Parathyroid adenoma (tissue), 2 donors: ENCODE measurements at regions not wholly inside any gene's neighbourhood (a gene's known extent, or its start where the extent isn't known, plus 50 kb on each side); places are given as distances from the start of the nearest gene placed in this dataset.

Experiments used
- H2AFZ ChIP-seq: fragments of 300-600 bp; sonication (generic); one replicate; pipeline ENCODE4 v1.7.0; 2017; ENCODE audit warnings: antibody characterized with exemption, mild to moderate bottlenecking
- H3K27ac ChIP-seq: fragments of 300-600 bp; sonication (generic); one replicate; pipeline ENCODE4 v1.7.0; 2017
- H3K27me3 ChIP-seq: fragments of 300-600 bp; sonication (generic); one replicate; pipeline ENCODE4 v1.7.0; 2017; ENCODE audit warnings: low read length; ENCODE audit not compliant: control insufficient read depth, insufficient read depth
- H3K36me3 ChIP-seq: fragments of 300-600 bp; sonication (generic); one replicate; pipeline ENCODE4 v1.7.0; 2017; ENCODE audit warnings: low read length; ENCODE audit not compliant: control insufficient read depth, insufficient read depth
- H3K4me1 ChIP-seq: fragments of 300-600 bp; sonication (generic); one replicate; pipeline ENCODE4 v1.7.0; 2017; ENCODE audit warnings: control low read depth
- H3K4me2 ChIP-seq: fragments of 300-600 bp; sonication (generic); one replicate; pipeline ENCODE4 v1.7.0; 2017; ENCODE audit warnings: low read length
- H3K4me3 ChIP-seq: fragments of 300-600 bp; sonication (generic); one replicate; pipeline ENCODE4 v1.7.0; 2017; ENCODE audit warnings: low read depth, low read length
- H3K79me2 ChIP-seq: fragments of 300-600 bp; sonication (generic); one replicate; pipeline ENCODE4 v1.7.0; 2017; ENCODE audit warnings: control low read depth
- H3K9ac ChIP-seq: fragments of 300-600 bp; sonication (generic); one replicate; pipeline ENCODE4 v1.7.0; 2017; ENCODE audit warnings: mild to moderate bottlenecking
- H3K9me3 ChIP-seq: fragments of 300-600 bp; sonication (generic); one replicate; pipeline ENCODE4 v1.7.0; 2017; ENCODE audit warnings: low read length; ENCODE audit not compliant: control insufficient read depth
- TF ChIP-seq, protein P1 (sequence below): fragments of 300-600 bp; sonication (generic); IDR thresholded peaks from one replicate; pipeline ENCODE4 v1.7.0; 2017; ENCODE audit warnings: antibody characterized with exemption, mild to moderate bottlenecking
- donor health status: primary hyperparathyroidism.

DNA sequence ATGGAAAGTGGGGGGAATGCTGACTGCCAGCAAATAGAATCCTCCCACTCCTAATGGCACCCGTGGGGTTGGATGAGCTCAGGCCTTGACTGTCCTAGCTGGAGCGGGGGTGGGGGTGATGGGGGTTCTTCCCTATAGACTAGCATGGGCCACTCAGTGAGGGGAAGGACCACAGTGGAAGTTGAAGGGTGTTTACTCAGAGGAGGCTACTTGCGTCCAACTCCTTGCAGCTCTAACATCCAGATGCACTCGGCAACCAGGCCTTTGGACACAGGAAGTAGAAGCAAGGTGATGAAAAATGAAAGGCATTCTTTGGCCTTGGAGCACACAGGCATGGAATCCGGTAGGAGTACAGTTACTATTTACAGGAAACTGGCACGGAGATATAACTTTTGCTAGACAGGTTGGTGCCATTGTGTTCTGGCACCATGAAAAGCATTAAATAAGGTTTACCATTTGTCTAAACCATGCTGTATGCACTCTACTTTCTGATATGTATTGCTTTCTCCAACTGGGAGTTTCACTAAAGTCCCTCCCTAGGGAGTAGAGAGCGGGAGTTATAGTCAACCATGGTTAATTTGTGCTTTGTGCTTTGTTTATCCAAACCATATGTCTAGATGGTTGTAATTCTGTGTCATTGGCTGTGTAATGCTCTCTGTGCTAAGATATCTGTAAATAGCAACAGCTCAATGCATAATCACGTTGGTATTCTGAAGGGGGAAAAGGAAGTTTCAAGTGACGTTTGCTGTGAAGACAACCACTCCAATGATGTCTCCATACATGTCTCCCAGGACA is 125.3 kb downstream of the TSHZ3 start:
- H3K4me2 ChIP-seq: no peak overlapping the region
- no peak overlapping the region for H3K9ac ChIP-seq
- TF ChIP-seq, protein P1, sequence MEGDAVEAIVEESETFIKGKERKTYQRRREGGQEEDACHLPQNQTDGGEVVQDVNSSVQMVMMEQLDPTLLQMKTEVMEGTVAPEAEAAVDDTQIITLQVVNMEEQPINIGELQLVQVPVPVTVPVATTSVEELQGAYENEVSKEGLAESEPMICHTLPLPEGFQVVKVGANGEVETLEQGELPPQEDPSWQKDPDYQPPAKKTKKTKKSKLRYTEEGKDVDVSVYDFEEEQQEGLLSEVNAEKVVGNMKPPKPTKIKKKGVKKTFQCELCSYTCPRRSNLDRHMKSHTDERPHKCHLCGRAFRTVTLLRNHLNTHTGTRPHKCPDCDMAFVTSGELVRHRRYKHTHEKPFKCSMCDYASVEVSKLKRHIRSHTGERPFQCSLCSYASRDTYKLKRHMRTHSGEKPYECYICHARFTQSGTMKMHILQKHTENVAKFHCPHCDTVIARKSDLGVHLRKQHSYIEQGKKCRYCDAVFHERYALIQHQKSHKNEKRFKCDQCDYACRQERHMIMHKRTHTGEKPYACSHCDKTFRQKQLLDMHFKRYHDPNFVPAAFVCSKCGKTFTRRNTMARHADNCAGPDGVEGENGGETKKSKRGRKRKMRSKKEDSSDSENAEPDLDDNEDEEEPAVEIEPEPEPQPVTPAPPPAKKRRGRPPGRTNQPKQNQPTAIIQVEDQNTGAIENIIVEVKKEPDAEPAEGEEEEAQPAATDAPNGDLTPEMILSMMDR: no peak
- no peak overlapping the region for H3K4me3 ChIP-seq
- H3K27ac ChIP-seq: no peak overlapping the region
- no peaks in the 10 kb centered on the region for H3K36me3 ChIP-seq
- H2AFZ ChIP-seq: no peak overlapping the region
- H3K79me2 ChIP-seq: no peaks in the 10 kb centered on the region
- no peaks in the 10 kb centered on the region for H3K27me3 ChIP-seq
- no peaks in the 10 kb centered on the region for H3K9me3 ChIP-seq
- no peaks in the 10 kb centered on the region for H3K4me1 ChIP-seq

DNA sequence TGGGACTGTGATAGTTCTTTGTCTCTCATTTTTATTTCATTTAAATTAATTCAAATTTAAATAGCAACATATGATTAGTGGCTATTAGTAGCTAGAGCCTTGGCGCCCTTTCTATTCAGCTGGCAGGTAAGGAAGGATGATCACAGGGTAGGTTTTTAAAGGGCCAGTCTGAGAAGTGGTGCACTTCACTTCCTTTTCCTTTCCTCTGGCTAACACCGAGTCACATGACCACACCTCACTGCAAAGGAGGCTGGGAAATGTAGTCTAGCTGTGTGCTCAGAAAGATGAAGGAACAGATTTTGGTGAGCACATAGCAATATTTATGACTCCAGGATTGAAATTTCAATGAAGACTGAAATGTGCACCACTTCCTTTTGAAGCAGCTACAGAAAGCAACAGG is 128.7 kb downstream of the TSHZ3 start:
- Histone ChIP-seq H3K27ac (no peak overlapping the region), H3K4me3 (no peak overlapping the region), H3K36me3 (no peaks in the 10 kb centered on the region), H3K27me3 (no peaks in the 10 kb centered on the region), H3K79me2 (no peaks in the 10 kb centered on the region), H3K4me2 (no peak overlapping the region), H3K4me1 (no peaks in the 10 kb centered on the region), H3K9ac (no peak overlapping the region), H2AFZ (no peak overlapping the region), H3K9me3 (no peaks in the 10 kb centered on the region)
- TF ChIP-seq, protein P1: no peak

DNA sequence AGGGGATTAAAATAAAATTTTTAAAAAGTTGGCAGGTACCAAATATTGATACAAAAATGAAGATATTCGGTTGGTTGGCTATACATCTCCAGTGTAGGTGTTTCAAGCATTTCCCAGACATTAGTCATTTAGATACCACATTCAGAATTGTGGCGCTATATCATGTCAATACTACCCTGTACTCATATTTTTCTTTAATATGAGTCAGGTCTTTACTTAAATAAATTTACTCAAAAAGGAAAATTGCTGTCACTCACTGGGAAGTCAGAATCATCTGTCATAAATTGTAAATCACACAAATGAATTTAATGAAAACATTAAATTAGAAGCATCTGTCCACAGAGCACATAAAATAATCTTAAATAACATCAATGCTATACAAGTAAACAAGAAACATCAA is 134.2 kb downstream of the TSHZ3 start:
- no peak overlapping the region for H3K9ac ChIP-seq
- no peak overlapping the region for H3K4me3 ChIP-seq
- H3K4me2 ChIP-seq: no peak overlapping the region
- H3K4me1 ChIP-seq: no peaks in the 10 kb centered on the region
- no peak overlapping the region for H3K27ac ChIP-seq
- H2AFZ ChIP-seq: no peak overlapping the region
- H3K9me3 ChIP-seq: no peaks in the 10 kb centered on the region
- no peaks in the 10 kb centered on the region for H3K36me3 ChIP-seq
- TF ChIP-seq, protein P1: no peak
- H3K79me2 ChIP-seq: no peaks in the 10 kb centered on the region
- no peaks in the 10 kb centered on the region for H3K27me3 ChIP-seq

DNA sequence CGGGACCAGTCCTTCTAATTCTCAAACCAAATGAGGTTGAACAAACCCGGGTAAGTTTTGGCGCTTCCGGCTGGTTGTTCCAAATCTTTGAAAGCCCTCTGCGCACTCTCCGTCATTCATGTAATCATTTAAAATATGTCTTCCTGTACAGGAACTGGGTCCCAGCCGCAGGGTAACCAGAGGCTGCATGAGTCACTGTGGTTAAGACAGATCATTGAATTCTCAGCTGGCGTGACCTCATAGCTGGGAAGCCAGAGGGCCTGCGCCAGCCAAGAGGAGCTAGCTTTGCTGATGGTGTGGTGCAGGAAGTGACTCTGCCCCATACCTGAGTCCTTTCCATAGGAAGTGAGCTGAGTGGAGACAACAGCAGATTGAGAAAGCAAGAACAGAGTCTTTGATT is 135.2 kb downstream of the TSHZ3 start:
- Histone ChIP-seq H3K4me2 (no peak overlapping the region), H3K27ac (no peak overlapping the region), H3K4me3 (no peak overlapping the region), H3K9ac (no peak overlapping the region), H2AFZ (no peak overlapping the region), H3K36me3 (no peaks in the 10 kb centered on the region), H3K9me3 (no peaks in the 10 kb centered on the region), H3K4me1 (no peaks in the 10 kb centered on the region), H3K79me2 (no peaks in the 10 kb centered on the region), H3K27me3 (no peaks in the 10 kb centered on the region)
- TF ChIP-seq, protein P1: no peak

DNA sequence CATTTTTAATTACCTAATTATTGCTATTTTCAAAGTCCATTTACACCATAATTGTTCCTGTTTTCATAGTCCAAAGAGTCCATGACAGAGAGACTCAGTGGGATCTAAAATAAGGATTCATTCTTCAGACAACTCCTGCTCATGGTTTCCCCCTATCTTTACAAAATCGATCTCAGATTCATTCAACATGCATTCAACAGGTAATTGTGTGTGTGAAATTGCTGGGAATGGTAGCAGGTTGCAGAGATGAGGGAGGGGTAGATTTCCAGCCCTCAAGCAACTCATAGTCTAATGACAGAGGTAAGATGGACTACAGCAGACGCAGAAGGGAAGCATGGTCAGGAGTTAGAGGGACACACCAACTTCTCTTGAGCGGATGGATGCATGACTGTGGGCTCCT is 138.1 kb downstream of the TSHZ3 start:
- Histone ChIP-seq H3K9me3 (no peaks in the 10 kb centered on the region), H2AFZ (no peak overlapping the region), H3K79me2 (no peaks in the 10 kb centered on the region), H3K4me1 (no peaks in the 10 kb centered on the region), H3K27me3 (no peaks in the 10 kb centered on the region), H3K4me3 (no peak overlapping the region), H3K27ac (no peak overlapping the region), H3K36me3 (no peaks in the 10 kb centered on the region), H3K9ac (no peak overlapping the region), H3K4me2 (no peak overlapping the region)
- TF ChIP-seq, protein P1: no peak
